Bronchial epithelial cell (primary cell): ENCODE measurements at regions not wholly inside any gene's neighbourhood (a gene's known extent, or its start where the extent isn't known, plus 50 kb on each side); places are given as distances from the start of the nearest gene placed in this dataset.

Experiments used
- DNase-seq: peaks from one replicate; pipeline ENCODE4 v3.0.0-alpha.2; 2010; ENCODE audit warnings: low read depth
- FAIRE-seq: peaks from 2 replicates; lab custom pipeline; 2011; peaks lifted over from hg19 to GRCh38; lab: Jason Lieb, UNC
- H3K27me3 ChIP-seq: 2 replicates; pipeline ENCODE4 v1.5.1; 2011; ENCODE audit warnings: low read length; ENCODE audit not compliant: control insufficient read depth, insufficient read depth
- H3K36me3 ChIP-seq: 2 replicates; pipeline ENCODE4 v1.5.1; 2011; ENCODE audit warnings: low read length; ENCODE audit not compliant: control insufficient read depth, insufficient read depth
- H3K4me3 ChIP-seq: 2 replicates; pipeline ENCODE4 v1.5.1; 2011; ENCODE audit warnings: mild to moderate bottlenecking, low read depth, low read length, control low read depth
- TF ChIP-seq, protein P1 (sequence below): IDR thresholded peaks from 2 replicates; pipeline ENCODE4 v1.5.1; 2011; ENCODE audit warnings: mild to moderate bottlenecking, moderate library complexity, low read length, control low read depth, inconsistent platforms; ENCODE audit not compliant: insufficient read depth, severe bottlenecking

DNA sequence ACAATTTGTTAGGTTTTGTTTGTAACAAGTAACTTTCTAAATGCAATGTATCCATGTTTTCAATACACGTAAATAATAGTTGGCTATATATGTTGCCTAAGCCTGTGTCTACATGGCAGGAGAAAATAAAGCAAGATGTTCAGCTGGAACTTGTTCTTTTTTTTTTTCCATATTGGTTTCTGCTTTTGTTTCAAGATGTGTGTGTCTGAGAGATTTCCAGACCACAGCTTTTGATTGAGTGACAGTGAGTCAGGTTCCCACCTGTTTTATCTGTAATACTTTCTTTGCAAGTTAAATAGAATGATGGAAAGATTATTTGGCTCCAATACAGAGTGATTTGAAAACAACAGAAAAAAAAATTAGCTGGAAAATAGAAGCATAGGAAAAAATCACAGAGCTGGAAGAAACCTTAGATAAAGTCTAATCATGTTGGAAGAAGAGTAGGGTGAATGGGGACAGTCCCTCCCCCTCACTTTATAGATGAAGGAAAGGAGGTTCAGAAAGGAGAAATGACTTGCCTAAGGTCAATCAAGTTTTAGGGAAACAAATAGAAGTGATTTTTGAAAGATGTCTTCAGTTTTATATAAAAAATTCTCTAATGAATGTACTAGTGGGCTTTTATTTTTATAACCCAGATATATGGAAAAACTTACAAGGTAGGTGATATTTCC is 150.9 kb upstream of the STMND1 start:
- Histone ChIP-seq H3K36me3 (no peaks in the 10 kb centered on the region), H3K4me3 (no peak overlapping the region), H3K27me3 (no peaks in the 10 kb centered on the region)
- no peak for FAIRE-seq
- no peak for DNase-seq
- TF ChIP-seq, protein P1, sequence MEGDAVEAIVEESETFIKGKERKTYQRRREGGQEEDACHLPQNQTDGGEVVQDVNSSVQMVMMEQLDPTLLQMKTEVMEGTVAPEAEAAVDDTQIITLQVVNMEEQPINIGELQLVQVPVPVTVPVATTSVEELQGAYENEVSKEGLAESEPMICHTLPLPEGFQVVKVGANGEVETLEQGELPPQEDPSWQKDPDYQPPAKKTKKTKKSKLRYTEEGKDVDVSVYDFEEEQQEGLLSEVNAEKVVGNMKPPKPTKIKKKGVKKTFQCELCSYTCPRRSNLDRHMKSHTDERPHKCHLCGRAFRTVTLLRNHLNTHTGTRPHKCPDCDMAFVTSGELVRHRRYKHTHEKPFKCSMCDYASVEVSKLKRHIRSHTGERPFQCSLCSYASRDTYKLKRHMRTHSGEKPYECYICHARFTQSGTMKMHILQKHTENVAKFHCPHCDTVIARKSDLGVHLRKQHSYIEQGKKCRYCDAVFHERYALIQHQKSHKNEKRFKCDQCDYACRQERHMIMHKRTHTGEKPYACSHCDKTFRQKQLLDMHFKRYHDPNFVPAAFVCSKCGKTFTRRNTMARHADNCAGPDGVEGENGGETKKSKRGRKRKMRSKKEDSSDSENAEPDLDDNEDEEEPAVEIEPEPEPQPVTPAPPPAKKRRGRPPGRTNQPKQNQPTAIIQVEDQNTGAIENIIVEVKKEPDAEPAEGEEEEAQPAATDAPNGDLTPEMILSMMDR = no peak

DNA sequence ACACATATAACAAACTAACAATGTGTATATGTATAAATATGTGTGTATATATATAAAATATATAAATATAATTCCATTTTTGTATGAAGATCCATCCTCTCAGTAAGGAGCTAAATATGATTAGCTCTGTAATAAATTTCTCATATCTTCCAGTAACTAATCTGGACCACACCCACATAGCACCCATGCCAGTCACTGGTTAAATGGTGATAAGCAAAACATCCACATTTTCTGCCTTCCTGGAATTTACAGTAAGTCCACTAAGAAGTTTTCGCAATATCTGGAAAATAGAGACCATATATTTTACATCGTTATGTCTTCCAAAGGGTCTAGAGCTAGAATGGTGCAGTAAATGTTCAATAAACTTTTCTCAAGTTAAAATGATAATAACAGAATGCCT is 151.5 kb upstream of the STMND1 start:
- no peak overlapping the region for H3K4me3 ChIP-seq
- H3K36me3 ChIP-seq = no peaks in the 10 kb centered on the region
- no peak for DNase-seq
- TF ChIP-seq, protein P1 = no peak
- no peaks in the 10 kb centered on the region for H3K27me3 ChIP-seq
- no peak for FAIRE-seq

DNA sequence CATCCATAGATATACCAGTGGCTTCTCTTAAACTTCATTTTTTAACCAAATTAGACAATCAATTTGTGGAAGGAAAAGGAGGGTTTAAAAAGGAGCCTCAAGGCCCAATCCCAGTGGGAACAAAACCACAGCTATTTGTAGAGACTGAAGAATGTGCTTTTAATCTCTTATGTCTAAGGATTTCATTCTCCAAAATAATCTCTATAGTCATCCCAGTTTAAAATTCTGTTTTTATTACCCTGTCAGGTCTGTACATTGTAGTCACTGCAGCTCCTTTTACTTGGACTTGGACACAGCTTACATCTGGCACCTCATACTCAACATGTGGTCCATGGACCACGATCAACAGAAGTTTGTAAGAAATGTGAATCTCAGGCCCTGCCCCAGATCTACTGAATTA is 152.1 kb upstream of the STMND1 start:
- DNase-seq = no peak
- H3K36me3 ChIP-seq = no peaks in the 10 kb centered on the region
- no peak for FAIRE-seq
- H3K27me3 ChIP-seq = no peaks in the 10 kb centered on the region
- H3K4me3 ChIP-seq = no peak overlapping the region
- TF ChIP-seq, protein P1 = no peak

DNA sequence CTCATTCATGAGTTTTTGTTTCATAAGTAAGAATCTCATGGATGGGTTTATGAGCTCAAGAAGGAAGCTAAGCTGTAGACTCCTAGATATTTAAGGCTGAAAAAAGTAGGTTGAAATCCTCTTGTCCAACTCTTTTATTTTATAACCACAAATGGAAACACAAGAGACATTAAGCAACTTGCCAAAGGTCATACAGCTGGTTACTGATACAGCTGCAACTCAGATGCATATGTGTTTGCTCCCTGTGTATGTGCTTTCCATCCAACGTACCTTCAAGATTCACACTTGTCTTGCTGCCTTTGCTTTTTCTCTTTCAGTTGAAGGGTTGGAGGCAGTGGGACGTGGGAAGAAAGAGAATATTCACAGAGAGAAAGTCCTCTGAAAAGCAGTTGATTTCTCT is 153.5 kb upstream of the STMND1 start:
- TF ChIP-seq, protein P1 = no peak
- no peaks in the 10 kb centered on the region for H3K36me3 ChIP-seq
- peak; percentile 60 for FAIRE-seq
- H3K4me3 ChIP-seq = no peak overlapping the region
- H3K27me3 ChIP-seq = no peaks in the 10 kb centered on the region
- DNase-seq = no peak

DNA sequence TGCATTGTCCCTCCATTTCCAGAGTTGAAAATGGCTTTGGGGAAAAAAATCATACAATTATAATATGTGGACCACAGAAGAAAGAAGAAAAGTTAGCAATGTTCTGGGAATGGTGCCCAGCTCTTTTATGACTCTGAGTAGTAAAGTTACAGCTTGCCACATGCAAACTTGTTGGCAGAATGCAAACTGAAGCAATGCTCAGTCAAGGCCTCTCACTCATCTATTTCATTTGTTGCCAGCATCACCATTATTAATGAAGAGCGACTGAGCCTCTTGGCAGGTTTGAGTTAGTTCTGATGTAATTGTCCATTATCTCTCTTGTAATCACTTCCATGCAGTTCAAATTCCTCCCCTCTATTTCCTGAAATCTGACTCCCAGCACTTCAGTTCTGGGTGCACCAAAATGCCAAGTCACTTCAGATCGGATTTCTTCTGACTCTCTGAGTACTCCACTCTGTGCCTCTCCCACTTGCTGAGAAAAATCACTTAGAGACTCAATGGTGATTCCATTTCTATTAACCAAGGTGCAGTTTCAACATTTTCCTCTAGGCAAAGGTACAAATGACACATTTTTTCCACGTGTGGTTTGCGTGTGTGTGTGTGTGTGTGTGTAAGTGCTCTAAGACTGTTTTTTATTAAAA is 154.4 kb upstream of the STMND1 start:
- Histone ChIP-seq H3K36me3 (no peaks in the 10 kb centered on the region), H3K4me3 (no peak overlapping the region), H3K27me3 (no peaks in the 10 kb centered on the region)
- FAIRE-seq (peak; percentile 98), DNase-seq (peak; percentile 82)
- TF ChIP-seq, protein P1 = no peak

DNA sequence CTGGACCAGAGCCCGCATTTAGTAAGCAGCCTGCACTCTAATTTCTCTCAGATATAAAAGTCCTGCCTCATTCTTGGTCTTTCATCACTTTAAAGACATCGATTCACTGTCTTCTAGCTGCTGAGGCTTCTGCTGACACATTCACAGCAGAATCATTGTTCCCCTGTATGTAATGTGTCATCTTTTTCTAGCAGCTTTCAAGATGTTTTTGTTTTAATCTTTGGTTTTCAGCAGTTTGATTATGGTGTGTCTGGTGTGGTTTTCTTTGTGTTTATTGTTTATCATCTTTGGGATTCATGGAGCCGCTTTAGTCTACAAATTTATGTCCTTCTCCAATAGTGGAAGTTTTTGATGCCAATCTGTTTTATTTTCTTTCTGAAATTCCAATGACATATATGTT is 157.3 kb upstream of the STMND1 start:
- no peaks in the 10 kb centered on the region for H3K36me3 ChIP-seq
- DNase-seq (no peak), FAIRE-seq (no peak)
- H3K27me3 ChIP-seq = no peaks in the 10 kb centered on the region
- H3K4me3 ChIP-seq = no peak overlapping the region
- TF ChIP-seq, protein P1 = no peak
